H1 (cell line): ENCODE measurements at regions not wholly inside any gene's neighbourhood (a gene's known extent, or its start where the extent isn't known, plus 50 kb on each side); places are given as distances from the start of the nearest gene placed in this dataset.

Source experiments
- CTCF ChIA-PET: fragments of 300-600 bp; sonication (Branson Sonifier 250); formaldehyde crosslinking; loops from one replicate; lab custom pipeline; 2021; ENCODE audit not compliant: partially characterized antibody; lab: Charles Lee
- POLR2A ChIA-PET: fragments of 300-600 bp; sonication (Branson Sonifier 250); formaldehyde crosslinking; loops from one replicate; lab custom pipeline; 2021; ENCODE audit warnings: inconsistent platforms; ENCODE audit not compliant: partially characterized antibody; lab: Charles Lee
- DNase-seq, 2 experiments: peaks; one replicate each; pipeline versions ENCODE4 v3.0.0 to v3.0.0-alpha.2; 2010 to 2022; ENCODE audit warnings: low spot score in 2 of 2, low read depth in 1 of 2, mixed read lengths in 1 of 2
- FAIRE-seq: peaks from 2 replicates; lab custom pipeline; 2011; peaks lifted over from hg19 to GRCh38; lab: Jason Lieb, UNC
- H2AFZ ChIP-seq: 2 replicates; pipeline ENCODE4 v1.8.1; 2012; ENCODE audit warnings: low read length, inconsistent platforms
- H2AK5ac ChIP-seq: 2 replicates; pipeline ENCODE4 v1.6.1; 2013; ENCODE audit warnings: low read depth, low read length
- H2BK120ac ChIP-seq: replicated peaks from 2 replicates; pipeline ENCODE3; 2013; ENCODE audit warnings: low read depth, low read length, inconsistent platforms
- H2BK12ac ChIP-seq: 2 replicates; pipeline ENCODE4 v1.6.1; 2013; ENCODE audit warnings: low read depth, low read length
- H2BK15ac ChIP-seq: 2 replicates; pipeline ENCODE4 v1.6.1; 2013; ENCODE audit warnings: low read length
- H2BK20ac ChIP-seq: 2 replicates; pipeline ENCODE4 v1.6.1; 2013; ENCODE audit warnings: low read length
- H2BK5ac ChIP-seq: 2 replicates; pipeline ENCODE4 v1.6.1; 2013; ENCODE audit warnings: low read depth, low read length
- H3K14ac ChIP-seq: 2 replicates; pipeline ENCODE4 v1.6.1; 2013; ENCODE audit warnings: inconsistent platforms; ENCODE audit not compliant: insufficient read length
- H3K18ac ChIP-seq: 2 replicates; pipeline ENCODE4 v1.6.1; 2013; ENCODE audit warnings: low read length; ENCODE audit errors: extremely low read depth
- H3K23ac ChIP-seq: 2 replicates; pipeline ENCODE4 v1.6.1; 2013; ENCODE audit warnings: inconsistent platforms; ENCODE audit not compliant: insufficient read length
- H3K23me2 ChIP-seq: 2 replicates; pipeline ENCODE4 v1.6.1; 2013; ENCODE audit warnings: low read depth, low read length
- H3K27ac ChIP-seq: 2 replicates; pipeline ENCODE4 v1.6.1; 2011; ENCODE audit warnings: low read depth, low read length, inconsistent platforms
- H3K27me3 ChIP-seq, 4 experiments: replicated peaks in 1 of 4; 1 replicate in 1 of 4; 2 replicates in 3 of 4; pipeline versions ENCODE4 v1.6.1 to v1.8.1; 2011 to 2013; ENCODE audit warnings: low read length in 3 of 4, mild to moderate bottlenecking in 3 of 4, inconsistent platforms in 2 of 4, mixed read lengths in 2 of 4, moderate library complexity in 1 of 4; ENCODE audit not compliant: control insufficient read depth in 3 of 4, insufficient read depth in 3 of 4; ENCODE audit errors: extremely low read depth in 1 of 4
- H3K36me3 ChIP-seq, 4 experiments: 2 replicates each; pipeline versions ENCODE4 v1.6.1 to v1.8.1; 2011 to 2013; ENCODE audit warnings: mild to moderate bottlenecking in 4 of 4, low read length in 3 of 4, moderate library complexity in 2 of 4, control low read depth in 1 of 4, inconsistent platforms in 1 of 4; ENCODE audit not compliant: insufficient read depth in 4 of 4, control insufficient read depth in 2 of 4
- H3K4ac ChIP-seq: replicated peaks from 2 replicates; pipeline ENCODE3; 2013; ENCODE audit warnings: low read length, low read depth, mixed read lengths, inconsistent platforms; ENCODE audit not compliant: insufficient read length
- H3K4me1 ChIP-seq, 4 experiments: replicated peaks in 1 of 4; 1 replicate in 1 of 4; 2 replicates in 3 of 4; pipeline versions ENCODE4 v1.6.1 to v1.8.1; 2011 to 2013; ENCODE audit warnings: low read length in 3 of 4, inconsistent platforms in 2 of 4, mixed read lengths in 1 of 4; ENCODE audit not compliant: insufficient read depth in 4 of 4, control insufficient read depth in 3 of 4
- H3K4me2 ChIP-seq, 2 experiments: 2 replicates each; pipeline versions ENCODE4 v1.6.1 to v1.8.1; 2011 to 2013; ENCODE audit warnings: low read depth in 2 of 2, low read length in 2 of 2, control low read depth in 1 of 2, inconsistent platforms in 1 of 2, mild to moderate bottlenecking in 1 of 2; ENCODE audit not compliant: insufficient read depth in 1 of 2
- H3K4me3 ChIP-seq, 4 experiments: fragments of 200-600, 300-600 bp in 1 of 4; sonication (generic), shearing (Covaris generic), sonication (Bioruptor Twin) in 1 of 4; 2 replicates each; pipeline versions ENCODE4 v1.5.1 to v1.8.1; 2011 to 2016; ENCODE audit warnings: low read length in 4 of 4, low read depth in 3 of 4, control low read depth in 2 of 4, inconsistent platforms in 2 of 4, mild to moderate bottlenecking in 2 of 4, mixed read lengths in 1 of 4, moderate library complexity in 1 of 4; ENCODE audit not compliant: insufficient read depth in 2 of 4; ENCODE audit errors: extremely low read depth in 1 of 4
- H3K56ac ChIP-seq: replicated peaks from 2 replicates; pipeline ENCODE3; 2013; ENCODE audit warnings: low read depth, mild to moderate bottlenecking, mixed read lengths, low read length, inconsistent platforms; ENCODE audit not compliant: insufficient read length
- H3K79me1 ChIP-seq: 2 replicates; pipeline ENCODE4 v1.6.1; 2013; ENCODE audit warnings: low read depth, low read length, control low read depth
- H3K79me2 ChIP-seq, 2 experiments: 2 replicates each; pipeline versions ENCODE4 v1.6.1 to v1.8.1; 2012 to 2013; ENCODE audit warnings: low read length in 2 of 2, mild to moderate bottlenecking in 2 of 2, inconsistent platforms in 1 of 2; ENCODE audit not compliant: insufficient read depth in 2 of 2, control insufficient read depth in 1 of 2
- H3K9ac ChIP-seq, 4 experiments: replicated peaks in 1 of 4; 1 replicate in 1 of 4; 2 replicates in 3 of 4; pipeline versions ENCODE4 v1.6.1 to v1.8.1; 2011 to 2013; ENCODE audit warnings: low read depth in 3 of 4, low read length in 3 of 4, control low read depth in 2 of 4, mild to moderate bottlenecking in 2 of 4, moderate library complexity in 2 of 4, inconsistent platforms in 1 of 4; ENCODE audit errors: extremely low read depth in 1 of 4
- H3K9me3 ChIP-seq, 2 experiments: 2 replicates each; pipeline versions ENCODE4 v1.6.1 to v1.8.1; 2012 to 2013; ENCODE audit warnings: mild to moderate bottlenecking in 2 of 2, moderate library complexity in 2 of 2, control low read depth in 1 of 2, inconsistent platforms in 1 of 2, low read depth in 1 of 2, low read length in 1 of 2, mixed read lengths in 1 of 2; ENCODE audit not compliant: insufficient read depth in 2 of 2
- H4K20me1 ChIP-seq, 2 experiments: replicated peaks in 1 of 2; 2 replicates each; pipeline versions ENCODE3 to v1.8.1; 2011 to 2013; ENCODE audit warnings: inconsistent platforms in 2 of 2, low read length in 2 of 2, mild to moderate bottlenecking in 1 of 2; ENCODE audit not compliant: insufficient read depth in 2 of 2, control insufficient read depth in 1 of 2
- H4K5ac ChIP-seq: 2 replicates; pipeline ENCODE4 v1.6.1; 2013; ENCODE audit warnings: low read length, low read depth, mixed read lengths, inconsistent platforms; ENCODE audit not compliant: insufficient read length
- H4K8ac ChIP-seq: 2 replicates; pipeline ENCODE4 v1.8.0; 2013; ENCODE audit warnings: mild to moderate bottlenecking, moderate library complexity, low read length, inconsistent platforms; ENCODE audit not compliant: insufficient read depth; ENCODE audit errors: extremely low read depth
- H4K91ac ChIP-seq: replicated peaks from 2 replicates; pipeline ENCODE3; 2013; ENCODE audit warnings: low read length, mixed read lengths, inconsistent platforms; ENCODE audit not compliant: insufficient read length
- BCL11A ChIP-seq, 2 experiments: IDR thresholded peaks; one replicate each; pipeline ENCODE4 v1.6.1; 2011; ENCODE audit warnings: low read depth in 2 of 2, low read length in 2 of 2, mild to moderate bottlenecking in 2 of 2
- CBX5 ChIP-seq: fragments of 300-800, 300-1000 bp; sonication (generic); IDR thresholded peaks from 2 replicates; pipeline ENCODE4 v1.7.1; 2016; ENCODE audit warnings: antibody characterized with exemption, low read length, low read depth
- CEBPB ChIP-seq: IDR thresholded peaks from 2 replicates; pipeline ENCODE4 v1.6.1; 2012; ENCODE audit warnings: low read depth, low read length
- CHD1 ChIP-seq: IDR thresholded peaks from 2 replicates; pipeline ENCODE4 v1.6.1; 2012; ENCODE audit warnings: low read depth, low read length, improper control_type of control experiment
- EP300 ChIP-seq, 2 experiments: IDR thresholded peaks; 1 replicate in 1 of 2; 2 replicates in 1 of 2; pipeline ENCODE4 v1.6.1; 2011 to 2012; ENCODE audit warnings: low read depth in 2 of 2, low read length in 2 of 2, mild to moderate bottlenecking in 2 of 2, borderline replicate concordance in 1 of 2, inconsistent platforms in 1 of 2, moderate library complexity in 1 of 2
- GABPA ChIP-seq: IDR thresholded peaks from 2 replicates; pipeline ENCODE4 v1.6.1; 2011; ENCODE audit warnings: mild to moderate bottlenecking, low read length, moderate library complexity, borderline replicate concordance; ENCODE audit not compliant: insufficient read depth
- KDM5A ChIP-seq: fragments of 200-600 bp; IDR thresholded peaks from 2 replicates; pipeline ENCODE4 v1.7.1; 2012; ENCODE audit warnings: mild to moderate bottlenecking, low read length, inconsistent platforms, mixed read lengths
- PHF8 ChIP-seq: fragments of 200-600 bp; sonication (generic); conservative IDR thresholded peaks from 2 replicates; pipeline ENCODE4 v1.7.1; 2012; ENCODE audit warnings: low read depth, mild to moderate bottlenecking, inconsistent platforms, low read length, moderate library complexity
- POU5F1 ChIP-seq: IDR thresholded peaks from 2 replicates; pipeline ENCODE4 v1.6.1; 2011; ENCODE audit warnings: low read depth, mild to moderate bottlenecking, low read length, moderate library complexity
- SP1 ChIP-seq: IDR thresholded peaks from 2 replicates; pipeline ENCODE4 v1.6.1; 2011; ENCODE audit warnings: low read depth, low read length
- ZNF274 ChIP-seq: IDR thresholded peaks from 2 replicates; pipeline ENCODE4 v1.7.0; 2012; ENCODE audit warnings: low read length, borderline replicate concordance; ENCODE audit errors: extremely low read depth
- WGBS, 2 experiments: shearing (Covaris generic) in 1 of 2; methylation state at CpG; one replicate each; pipeline versions ENCODE4 v1.1.6 to v1.1.7; 2013 to 2015; ENCODE audit warnings: low lambda C conversion rate in 2 of 2, mixed read lengths in 2 of 2, inconsistent platforms in 1 of 2, low coverage in 1 of 2, missing lambda C conversion rate in 1 of 2; ENCODE audit not compliant: insufficient replicate concordance in 2 of 2, insufficient coverage in 1 of 2, insufficient read length in 1 of 2; ENCODE audit errors: extremely low coverage in 1 of 2, missing lambda C conversion rate in 1 of 2; 5-methylcytosine and 5-hydroxymethylcytosine counted together

GRCh38 chr7:109915670-109916069, 1175.3 kb upstream of the LRRN3 start:
- Histone ChIP-seq H2AFZ (no peak overlapping the region), H3K4ac (no peak overlapping the region), H3K27ac (no peak overlapping the region), H3K79me2 (no peaks in the 10 kb centered on the region), H4K8ac (no peak overlapping the region), H2BK12ac (no peak overlapping the region), H2AK5ac (no peak overlapping the region), H3K14ac (no peak overlapping the region), H3K18ac (no peak overlapping the region), H3K23ac (no peak overlapping the region), H2BK20ac (no peak overlapping the region), H3K23me2 (no peaks in the 10 kb centered on the region), H3K9me3 (no peaks in the 10 kb centered on the region), H3K79me1 (no peaks in the 10 kb centered on the region), H3K4me1 (no peaks in the 10 kb centered on the region), H3K27me3 (no peaks in the 10 kb centered on the region), H4K20me1 (no peaks in the 10 kb centered on the region), H3K9ac (no peak overlapping the region), H2BK5ac (no peak overlapping the region), H3K4me3 (no peak overlapping the region), H2BK15ac (no peak overlapping the region), H3K36me3 (no peaks in the 10 kb centered on the region), H3K4me2 (no peak overlapping the region), H2BK120ac (no peak overlapping the region), H3K56ac (no peak overlapping the region), H4K91ac (no peak overlapping the region), H4K5ac (no peak overlapping the region)
- POLR2A ChIA-PET = no interaction called here
- WGBS, 2 experiments = 88% methylated on average over 3 of the region's 3 CpGs; no CpG with 5 or more reads in 1 of the 2 experiments
- no peak for DNase-seq
- CTCF ChIA-PET = no interaction called here
- FAIRE-seq = no peak
- TF ChIP-seq PHF8 = no peak
- TF ChIP-seq SP1 = no peak
- TF ChIP-seq CHD1 = no peak
- no peak for TF ChIP-seq GABPA
- no peak for TF ChIP-seq KDM5A
- no peak for TF ChIP-seq EP300 (IDR thresholded peaks at IDR 0.05; ENCODE audit: borderline replicate concordance in 1 of 2, low read depth in 2 of 2, low read length in 2 of 2)
- no peak for TF ChIP-seq BCL11A (IDR thresholded peaks at IDR 0.05; ENCODE audit: low read depth in 2 of 2, low read length in 2 of 2)
- no peak for TF ChIP-seq POU5F1
- no peak for TF ChIP-seq CEBPB
- no peak for TF ChIP-seq ZNF274
- no peak for TF ChIP-seq CBX5
